OCI-LY7 (cell line): ENCODE measurements at regions not wholly inside any gene's neighbourhood (a gene's known extent, or its start where the extent isn't known, plus 50 kb on each side); places are given as distances from the start of the nearest gene placed in this dataset.

Source experiments
- BruUV-seq: library from RNA; stranded (reverse); fragments of 400-500 nt; replicated peaks from 2 replicates; lab custom pipeline; 2021; lab: Mats Ljungman, UMichigan
- CTCF ChIA-PET: fragments of 300-600 bp; sonication (Branson Sonifier 250); formaldehyde crosslinking; loops from one replicate; lab custom pipeline; 2022; ENCODE audit warnings: antibody characterized with exemption; ENCODE audit not compliant: unreplicated experiment; lab: Charles Lee
- POLR2A ChIA-PET: fragments of 300-600 bp; sonication (Branson Sonifier 250); formaldehyde crosslinking; loops from one replicate; lab custom pipeline; 2022; ENCODE audit warnings: antibody characterized with exemption; lab: Charles Lee
- DNase-seq: peaks from one replicate; pipeline ENCODE4 v3.0.0-alpha.2; 2015; ENCODE audit warnings: low spot score
- H2AFZ ChIP-seq: fragments of 200-600 bp; sonication (generic), shearing (Covaris generic); 2 replicates; pipeline ENCODE4 v1.6.1; 2014; ENCODE audit warnings: mild to moderate bottlenecking, antibody characterized with exemption, low read length, moderate library complexity
- H3K27ac ChIP-seq: fragments of 200-600 bp; sonication (generic); 2 replicates; pipeline ENCODE4 v1.5.1; 2014; ENCODE audit warnings: mixed run types, low read depth, mild to moderate bottlenecking, moderate library complexity, low read length, inconsistent platforms; ENCODE audit not compliant: poor library complexity, severe bottlenecking
- H3K36me3 ChIP-seq: fragments of 200-600 bp; sonication (generic); 2 replicates; pipeline ENCODE4 v1.6.1; 2014; ENCODE audit warnings: mild to moderate bottlenecking, antibody characterized with exemption, low read length, moderate library complexity, mixed read lengths; ENCODE audit not compliant: insufficient read depth
- H3K4me1 ChIP-seq: fragments of 200-600 bp; sonication (generic); 2 replicates; pipeline ENCODE4 v1.5.1; 2014; ENCODE audit warnings: mild to moderate bottlenecking, low read length; ENCODE audit not compliant: insufficient read depth, poor library complexity, severe bottlenecking
- H3K4me2 ChIP-seq: fragments of 200-600 bp; sonication (generic); 2 replicates; pipeline ENCODE4 v1.6.1; 2014; ENCODE audit warnings: mild to moderate bottlenecking, low read length
- H3K4me3 ChIP-seq: fragments of 200-600 bp; sonication (generic); 2 replicates; pipeline ENCODE4 v1.5.1; 2014; ENCODE audit warnings: mild to moderate bottlenecking, low read depth, low read length; ENCODE audit not compliant: poor library complexity, severe bottlenecking
- H3K79me2 ChIP-seq: fragments of 200-600 bp; sonication (generic); 2 replicates; pipeline ENCODE4 v1.6.1; 2016; ENCODE audit warnings: low read depth, mild to moderate bottlenecking, low read length, moderate library complexity, mixed read lengths; ENCODE audit not compliant: insufficient read depth
- H3K9me2 ChIP-seq: fragments of 200-600 bp; sonication (generic); 2 replicates; pipeline ENCODE4 v1.6.1; 2016; ENCODE audit warnings: mild to moderate bottlenecking, low read length, mixed read lengths; ENCODE audit not compliant: insufficient read depth
- H3K9me3 ChIP-seq: fragments of 200-600 bp; sonication (generic); 2 replicates; pipeline ENCODE4 v1.6.1; 2014; ENCODE audit warnings: mild to moderate bottlenecking, mixed run types, low read length, mixed read lengths
- H4K20me1 ChIP-seq: fragments of 200-600 bp; sonication (generic); 2 replicates; pipeline ENCODE4 v1.6.1; 2014; ENCODE audit warnings: mild to moderate bottlenecking, antibody characterized with exemption, low read length, moderate library complexity, mixed read lengths; ENCODE audit not compliant: insufficient read depth
- EZH2phosphoT487 ChIP-seq: fragments of 200-600 bp; sonication (generic); IDR thresholded peaks from 2 replicates; pipeline ENCODE4 v1.6.1; 2018; ENCODE audit warnings: low read depth, borderline replicate concordance, mild to moderate bottlenecking, mixed run types, antibody characterized with exemption, low read length, moderate library complexity, mixed read lengths
- intact Hi-C: fragments of 100-400 bp; cut with micrococcal nuclease; formaldehyde crosslinking; loops from one replicate; pipeline ENCODE4 v1.10.0; 2022; ENCODE audit not compliant: unreplicated experiment
- TF ChIP-seq, protein P1 (sequence below): fragments of 200-600 bp; sonication (generic); conservative IDR thresholded peaks from 2 replicates; pipeline ENCODE4 v1.5.1; 2014; ENCODE audit warnings: mild to moderate bottlenecking, antibody characterized with exemption, low read length, moderate library complexity, mixed read lengths

DNA sequence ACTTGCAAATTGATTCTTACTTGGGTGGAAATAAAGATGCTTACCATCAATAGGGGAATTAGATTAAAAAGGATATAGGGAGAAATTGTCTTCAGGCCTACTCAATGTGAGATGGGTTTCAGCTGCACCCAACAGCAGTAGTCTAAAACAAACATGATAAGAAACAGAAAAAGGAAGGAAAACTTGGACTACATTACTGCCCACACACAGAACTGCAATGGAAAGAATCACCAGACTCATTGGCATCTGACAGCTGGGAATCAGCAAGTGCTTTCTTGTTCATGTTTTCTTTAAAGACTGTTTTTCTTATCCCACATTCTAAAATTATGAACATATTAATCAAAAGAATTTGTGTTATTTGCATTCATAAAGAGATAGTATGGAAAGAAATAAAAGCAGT lies 144.2 kb downstream of the LRIG3 start:
- intact Hi-C loops, result no loop called here
- no peaks in the 10 kb centered on the region for H3K36me3 ChIP-seq

DNA sequence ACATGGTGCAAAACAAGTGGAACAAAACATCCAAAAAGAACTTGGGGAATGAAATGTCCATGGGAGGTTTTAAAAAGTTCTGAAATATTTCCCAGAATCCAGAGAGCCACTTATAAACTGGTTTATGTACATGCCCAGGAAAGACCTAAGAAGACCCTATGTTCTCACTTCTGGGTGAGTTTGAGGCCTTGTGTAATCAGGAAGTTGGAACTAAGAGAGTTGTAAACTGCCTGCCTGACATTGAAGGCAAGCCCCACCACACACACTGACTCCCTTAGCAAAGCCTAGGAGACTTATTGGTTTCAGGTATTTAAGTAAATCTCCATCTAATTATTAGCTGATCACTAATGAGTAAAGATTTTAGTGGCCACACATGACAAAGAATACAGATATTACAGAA lies 142.5 kb downstream of the LRIG3 start:
- H3K9me2 ChIP-seq, result no peaks in the 10 kb centered on the region
- ChIA-PET CTCF (no interaction called here), POLR2A (no interaction called here)
- BruUV-seq, result no TSS peak
- H3K27ac ChIP-seq, result no peak overlapping the region
- no peak for DNase-seq
- TF ChIP-seq, protein P1, sequence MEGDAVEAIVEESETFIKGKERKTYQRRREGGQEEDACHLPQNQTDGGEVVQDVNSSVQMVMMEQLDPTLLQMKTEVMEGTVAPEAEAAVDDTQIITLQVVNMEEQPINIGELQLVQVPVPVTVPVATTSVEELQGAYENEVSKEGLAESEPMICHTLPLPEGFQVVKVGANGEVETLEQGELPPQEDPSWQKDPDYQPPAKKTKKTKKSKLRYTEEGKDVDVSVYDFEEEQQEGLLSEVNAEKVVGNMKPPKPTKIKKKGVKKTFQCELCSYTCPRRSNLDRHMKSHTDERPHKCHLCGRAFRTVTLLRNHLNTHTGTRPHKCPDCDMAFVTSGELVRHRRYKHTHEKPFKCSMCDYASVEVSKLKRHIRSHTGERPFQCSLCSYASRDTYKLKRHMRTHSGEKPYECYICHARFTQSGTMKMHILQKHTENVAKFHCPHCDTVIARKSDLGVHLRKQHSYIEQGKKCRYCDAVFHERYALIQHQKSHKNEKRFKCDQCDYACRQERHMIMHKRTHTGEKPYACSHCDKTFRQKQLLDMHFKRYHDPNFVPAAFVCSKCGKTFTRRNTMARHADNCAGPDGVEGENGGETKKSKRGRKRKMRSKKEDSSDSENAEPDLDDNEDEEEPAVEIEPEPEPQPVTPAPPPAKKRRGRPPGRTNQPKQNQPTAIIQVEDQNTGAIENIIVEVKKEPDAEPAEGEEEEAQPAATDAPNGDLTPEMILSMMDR, result no peak
- TF ChIP-seq EZH2phosphoT487, result no peak
- no peaks in the 10 kb centered on the region for H3K9me3 ChIP-seq
- no peak overlapping the region for H3K4me3 ChIP-seq
- H3K36me3 ChIP-seq, result no peaks in the 10 kb centered on the region
- H3K79me2 ChIP-seq, result no peaks in the 10 kb centered on the region
- no peak overlapping the region for H2AFZ ChIP-seq
- intact Hi-C loops, result no loop called here
- no peaks in the 10 kb centered on the region for H3K4me1 ChIP-seq
- H3K4me2 ChIP-seq, result no peak overlapping the region
- no peaks in the 10 kb centered on the region for H4K20me1 ChIP-seq

More for the DNA sequence above, 144.2 kb downstream of the LRIG3 start:
- Histone ChIP-seq H3K4me3 (no peak overlapping the region), H2AFZ (no peak overlapping the region), H3K4me2 (no peak overlapping the region), H3K27ac (no peak overlapping the region), H4K20me1 (no peaks in the 10 kb centered on the region), H3K9me2 (no peaks in the 10 kb centered on the region), H3K79me2 (no peaks in the 10 kb centered on the region), H3K9me3 (no peaks in the 10 kb centered on the region), H3K4me1 (no peaks in the 10 kb centered on the region)
- TF ChIP-seq, protein P1, result no peak
- no peak for TF ChIP-seq EZH2phosphoT487
- no peak for DNase-seq
- ChIA-PET CTCF (no interaction called here), POLR2A (no interaction called here)
- BruUV-seq, result no TSS peak

DNA sequence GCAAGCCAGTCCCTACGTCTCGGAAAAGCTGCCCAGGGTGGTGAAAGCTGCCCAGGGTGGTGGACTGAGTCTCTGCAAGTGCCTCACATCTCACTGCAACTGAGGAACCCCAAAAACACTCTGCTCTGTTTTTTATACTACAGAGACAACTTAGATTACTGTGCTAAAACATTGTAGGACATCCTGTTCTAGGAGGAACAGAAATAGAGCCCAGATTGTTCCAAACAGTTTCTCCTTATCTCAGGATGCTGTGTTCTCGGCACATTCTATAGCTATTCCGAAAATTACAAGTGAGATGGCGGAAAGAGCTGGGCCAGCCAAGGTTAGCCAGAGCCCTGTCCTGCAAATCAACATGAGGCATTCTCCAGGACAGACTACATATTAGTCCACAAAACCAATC lies 138.7 kb downstream of the LRIG3 start:
- POLR2A ChIA-PET, result interaction anchor here (0.7 kb wide), 1 partner anchor 23 kb away, joined by 3 read pairs; no protein-coding TSS in a partner anchor
- CTCF ChIA-PET, result no interaction called here
- DNase-seq, result no peak
- no peaks in the 10 kb centered on the region for H3K9me2 ChIP-seq
- no peak overlapping the region for H2AFZ ChIP-seq
- TF ChIP-seq, protein P1, result no peak
- H3K36me3 ChIP-seq, result no peaks in the 10 kb centered on the region
- no peaks in the 10 kb centered on the region for H3K9me3 ChIP-seq
- no peak overlapping the region for H3K4me2 ChIP-seq
- H3K79me2 ChIP-seq, result no peaks in the 10 kb centered on the region
- no peak overlapping the region for H3K27ac ChIP-seq
- H3K4me3 ChIP-seq, result no peak overlapping the region
- intact Hi-C loops, result no loop called here
- H3K4me1 ChIP-seq, result no peaks in the 10 kb centered on the region
- BruUV-seq, result no TSS peak
- H4K20me1 ChIP-seq, result no peaks in the 10 kb centered on the region
